ENCODE measurements at regions not wholly inside any gene's neighbourhood (a gene's known extent, or its start where the extent isn't known, plus 50 kb on each side); places are given as distances from the start of the nearest gene placed in this dataset.

- H3K4me1 ChIP-seq = no peaks in the 10 kb centered on the region
- H3K27me3 ChIP-seq = no peaks in the 10 kb centered on the region
- intact Hi-C loops (cut with DNase I) = no loop called here
- H3K4me3 ChIP-seq = no peak overlapping the region
- DNase-seq = no peak
- no peak for TF ChIP-seq POLR2A (IDR thresholded peaks at IDR 0.05)
- TF ChIP-seq, protein P1, sequence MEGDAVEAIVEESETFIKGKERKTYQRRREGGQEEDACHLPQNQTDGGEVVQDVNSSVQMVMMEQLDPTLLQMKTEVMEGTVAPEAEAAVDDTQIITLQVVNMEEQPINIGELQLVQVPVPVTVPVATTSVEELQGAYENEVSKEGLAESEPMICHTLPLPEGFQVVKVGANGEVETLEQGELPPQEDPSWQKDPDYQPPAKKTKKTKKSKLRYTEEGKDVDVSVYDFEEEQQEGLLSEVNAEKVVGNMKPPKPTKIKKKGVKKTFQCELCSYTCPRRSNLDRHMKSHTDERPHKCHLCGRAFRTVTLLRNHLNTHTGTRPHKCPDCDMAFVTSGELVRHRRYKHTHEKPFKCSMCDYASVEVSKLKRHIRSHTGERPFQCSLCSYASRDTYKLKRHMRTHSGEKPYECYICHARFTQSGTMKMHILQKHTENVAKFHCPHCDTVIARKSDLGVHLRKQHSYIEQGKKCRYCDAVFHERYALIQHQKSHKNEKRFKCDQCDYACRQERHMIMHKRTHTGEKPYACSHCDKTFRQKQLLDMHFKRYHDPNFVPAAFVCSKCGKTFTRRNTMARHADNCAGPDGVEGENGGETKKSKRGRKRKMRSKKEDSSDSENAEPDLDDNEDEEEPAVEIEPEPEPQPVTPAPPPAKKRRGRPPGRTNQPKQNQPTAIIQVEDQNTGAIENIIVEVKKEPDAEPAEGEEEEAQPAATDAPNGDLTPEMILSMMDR (IDR thresholded peaks at IDR 0.05) = no peak
- ATAC-seq = no peak
- no peaks in the 10 kb centered on the region for H3K36me3 ChIP-seq
- 94% methylated on average over 4 of the region's 5 CpGs for WGBS (ENCODE audit: insufficient coverage, low coverage, low lambda C conversion rate, missing lambda C conversion rate)
- H3K9me3 ChIP-seq = no peaks in the 10 kb centered on the region
- H3K27ac ChIP-seq = no peak overlapping the region
Observed at GRCh38 chr20:56693217-56693616, 64.1 kb downstream of the TFAP2C start.

- H3K27ac ChIP-seq = no peak overlapping the region
- no peak overlapping the region for H3K4me3 ChIP-seq
- intact Hi-C loops (cut with DNase I) = no loop called here
- ATAC-seq (no peak), DNase-seq (no peak)
- no peak for TF ChIP-seq POLR2A (IDR thresholded peaks at IDR 0.05)
- TF ChIP-seq, protein P1 (IDR thresholded peaks at IDR 0.05) = no peak
- 81% methylated on average over 11 of the region's 11 CpGs for WGBS (ENCODE audit: insufficient coverage, low coverage, low lambda C conversion rate, missing lambda C conversion rate)
- no peaks in the 10 kb centered on the region for H3K36me3 ChIP-seq
- no peaks in the 10 kb centered on the region for H3K27me3 ChIP-seq
- H3K9me3 ChIP-seq = no peaks in the 10 kb centered on the region
- no peaks in the 10 kb centered on the region for H3K4me1 ChIP-seq
Observed at GRCh38 chr20:56697476-56697875, 68.4 kb downstream of the TFAP2C start.

DNA sequence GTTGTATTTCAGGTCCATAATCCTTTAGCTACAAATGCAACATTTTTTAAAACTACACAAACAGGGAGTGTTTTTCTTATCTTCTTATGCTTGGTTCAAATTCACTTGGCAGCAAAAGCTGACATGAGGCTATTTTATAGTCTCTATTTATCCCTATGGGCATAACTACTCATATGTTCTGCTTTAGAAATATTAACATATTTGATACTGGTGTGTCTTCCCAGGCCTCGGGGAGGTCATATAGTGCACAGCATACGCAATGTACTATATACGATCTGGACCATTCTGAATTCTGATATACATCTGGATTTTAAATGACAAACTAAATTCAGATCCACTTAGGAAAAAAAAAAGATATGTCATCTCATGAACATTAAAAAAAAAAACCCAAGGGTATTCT lies 69.2 kb downstream of the TFAP2C start:
- WGBS (ENCODE audit: insufficient coverage, low coverage, low lambda C conversion rate, missing lambda C conversion rate) = 60% methylated on average over 3 of the region's 3 CpGs
- intact Hi-C loops (cut with DNase I) = no loop called here
- Histone ChIP-seq H3K9me3 (no peaks in the 10 kb centered on the region), H3K27me3 (no peaks in the 10 kb centered on the region), H3K4me1 (no peaks in the 10 kb centered on the region), H3K4me3 (no peak overlapping the region), H3K36me3 (no peaks in the 10 kb centered on the region), H3K27ac (no peak overlapping the region)
- no peak for DNase-seq
- ATAC-seq = no peak
- TF ChIP-seq, protein P1 (IDR thresholded peaks at IDR 0.05) = no peak
- no peak for TF ChIP-seq POLR2A (IDR thresholded peaks at IDR 0.05)

- H3K4me1 ChIP-seq = no peaks in the 10 kb centered on the region
- no peak overlapping the region for H3K4me3 ChIP-seq
- DNase-seq (no peak), ATAC-seq (no peak)
- no peaks in the 10 kb centered on the region for H3K9me3 ChIP-seq
- 40% methylated on average over 5 of the region's 7 CpGs for WGBS (ENCODE audit: insufficient coverage, low coverage, low lambda C conversion rate, missing lambda C conversion rate)
- intact Hi-C loops (cut with DNase I) = no loop called here
- TF ChIP-seq, protein P1 (IDR thresholded peaks at IDR 0.05) = no peak
- TF ChIP-seq POLR2A (IDR thresholded peaks at IDR 0.05) = no peak
- H3K36me3 ChIP-seq = no peaks in the 10 kb centered on the region
- H3K27ac ChIP-seq = no peak overlapping the region
- no peaks in the 10 kb centered on the region for H3K27me3 ChIP-seq
Observed at GRCh38 chr20:56698749-56699148, 69.6 kb downstream of the TFAP2C start.

Data from right lobe of liver (tissue), 6 donors.